NCI-H2171 (cell line): ENCODE measurements at regions not wholly inside any gene's neighbourhood (a gene's known extent, or its start where the extent isn't known, plus 50 kb on each side); places are given as distances from the start of the nearest gene placed in this dataset.

Source experiments
- DNase-seq: peaks from one replicate; lab custom pipeline; 2025; lab: John Stamatoyannopoulos, UW

- DNase-seq: no peak
Observed at GRCh38 chr3:153657046-153657445, 464.1 kb upstream of the ARHGEF26 start.

GRCh38 chr3:153657461-153657860 is 463.7 kb upstream of the ARHGEF26 start:
- no peak for DNase-seq

- no peak for DNase-seq
Observed at GRCh38 chr3:153658136-153658535, 463.1 kb upstream of the ARHGEF26 start.

GRCh38 chr3:153666991-153667740 is 454.0 kb upstream of the ARHGEF26 start:
- no peak for DNase-seq

GRCh38 chr3:153669527-153669926 is 451.7 kb upstream of the ARHGEF26 start:
- no peak for DNase-seq

- DNase-seq: no peak
Observed at GRCh38 chr3:153670577-153670976, 450.6 kb upstream of the ARHGEF26 start.

- DNase-seq: no peak
Observed at GRCh38 chr3:153673853-153674252, 447.3 kb upstream of the ARHGEF26 start.

- no peak for DNase-seq
Observed at GRCh38 chr3:153679714-153680113, 441.5 kb upstream of the ARHGEF26 start.

GRCh38 chr3:153680526-153680925 is 440.7 kb upstream of the ARHGEF26 start:
- DNase-seq: no peak

GRCh38 chr3:153681057-153681456 is 440.1 kb upstream of the ARHGEF26 start:
- no peak for DNase-seq

GRCh38 chr3:153688301-153689120 is 432.7 kb upstream of the ARHGEF26 start:
- no peak for DNase-seq

GRCh38 chr3:153693207-153693606 is 428.0 kb upstream of the ARHGEF26 start:
- no peak for DNase-seq

- DNase-seq: no peak
Observed at GRCh38 chr3:153702106-153702505, 419.1 kb upstream of the ARHGEF26 start.

GRCh38 chr3:153704115-153704514 is 417.1 kb upstream of the ARHGEF26 start:
- no peak for DNase-seq

- no peak for DNase-seq
Observed at GRCh38 chr3:153706706-153707105, 414.5 kb upstream of the ARHGEF26 start.

- no peak for DNase-seq
Observed at GRCh38 chr3:153714016-153714415, 407.2 kb upstream of the ARHGEF26 start.

GRCh38 chr3:153714588-153715290 is 406.5 kb upstream of the ARHGEF26 start:
- DNase-seq: no peak

- DNase-seq: no peak
Observed at GRCh38 chr3:153722157-153722556, 399.0 kb upstream of the ARHGEF26 start.

GRCh38 chr3:153731071-153731470 is 390.1 kb upstream of the ARHGEF26 start:
- no peak for DNase-seq

- no peak for DNase-seq
Observed at GRCh38 chr3:153734777-153735551, 386.2 kb upstream of the ARHGEF26 start.

GRCh38 chr3:153740109-153740508 is 381.1 kb upstream of the ARHGEF26 start:
- no peak for DNase-seq

- DNase-seq: no peak
Observed at GRCh38 chr3:153744889-153745288, 376.3 kb upstream of the ARHGEF26 start.
